OCI-M1 (cell line): ENCODE measurements at regions not wholly inside any gene's neighbourhood (a gene's known extent, or its start where the extent isn't known, plus 50 kb on each side); places are given as distances from the start of the nearest gene placed in this dataset.

ENCODE experiments used
- DNase-seq: peaks from one replicate; lab custom pipeline; 2025; lab: John Stamatoyannopoulos, UW

- no peak for DNase-seq
These were observed 75.0 kb upstream of the WNT7A start for GRCh38 chr3:13954741-13955483.

GRCh38 chr3:13954266-13954665, 74.4 kb upstream of the WNT7A start:
- DNase-seq = no peak

- DNase-seq = no peak
These were observed 71.3 kb upstream of the WNT7A start for GRCh38 chr3:13951184-13951583.

- no peak for DNase-seq
These were observed 70.2 kb upstream of the WNT7A start for GRCh38 chr3:13950042-13950441.

GRCh38 chr3:13947912-13948311, 68.0 kb upstream of the WNT7A start:
- DNase-seq = no peak

GRCh38 chr3:13939206-13939605, 59.3 kb upstream of the WNT7A start:
- DNase-seq = no peak

- DNase-seq = no peak
These were observed 57.3 kb upstream of the WNT7A start for GRCh38 chr3:13937131-13937530.

GRCh38 chr3:13935494-13936094, 55.7 kb upstream of the WNT7A start:
- DNase-seq = no peak

GRCh38 chr3:13934813-13935212, 54.9 kb upstream of the WNT7A start:
- no peak for DNase-seq

GRCh38 chr3:13934315-13934714, 54.4 kb upstream of the WNT7A start:
- DNase-seq = no peak

- DNase-seq = no peak
These were observed 52.9 kb upstream of the WNT7A start for GRCh38 chr3:13932578-13933295.

GRCh38 chr3:13931172-13931571, 51.3 kb upstream of the WNT7A start:
- DNase-seq = no peak
